ENCODE measurements at regions not wholly inside any gene's neighbourhood (a gene's known extent, or its start where the extent isn't known, plus 50 kb on each side); places are given as distances from the start of the nearest gene placed in this dataset.

DNA sequence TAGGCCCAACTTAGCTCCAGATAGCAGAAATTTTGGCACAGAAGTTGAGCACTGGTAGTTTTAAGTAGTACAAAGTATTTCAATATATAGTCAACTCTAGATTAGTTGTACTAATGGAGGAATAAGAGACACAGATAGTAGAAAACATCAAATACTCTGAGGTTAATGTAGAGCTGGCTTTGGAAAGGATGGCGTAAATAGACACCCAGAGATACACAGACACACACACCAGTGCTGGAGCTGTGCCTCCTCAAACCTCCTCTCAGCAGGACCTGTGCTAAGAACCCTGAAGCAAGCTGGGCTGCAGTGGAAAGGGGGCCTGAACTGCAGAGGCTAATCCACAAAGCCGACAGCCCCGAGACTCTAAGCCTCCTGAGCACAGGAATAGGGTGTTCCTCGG is 67.0 kb upstream of the EDEM3 start:
- TF ChIP-seq CTCF (conservative IDR thresholded peaks at IDR 0.05; ENCODE audit: low read depth, low read length) (no peak), EZH2 (IDR thresholded peaks at IDR 0.05; ENCODE audit: low read length, unreplicated experiment) (no peak), EZH2phosphoT487 (IDR thresholded peaks at IDR 0.05; ENCODE audit: borderline replicate concordance, low read length) (no peak)
